Body of pancreas (tissue), 4 donors: ENCODE measurements at regions not wholly inside any gene's neighbourhood (a gene's known extent, or its start where the extent isn't known, plus 50 kb on each side); places are given as distances from the start of the nearest gene placed in this dataset.
"Not testable (repeated sequence)": the region's sequence is repeated elsewhere in the genome, so short reads cannot be mapped to it uniquely, and the experiment has no call there.

Experiments used
- ATAC-seq: fragments of 150-250 bp; one replicate; pipeline ENCODE4 v1.9.1; 2016
- DNase-seq, 4 donors: peaks; one replicate each; pipeline ENCODE4 v3.0.0-alpha.2; 2019
- H3K27ac ChIP-seq, 4 donors: fragments of 200-600 bp; sonication (generic); 1 replicate in 3 of 4; 2 replicates in 1 of 4; pipeline versions ENCODE4 v1.5.1 to v1.6.1; 2016 to 2019; ENCODE audit warnings: mild to moderate bottlenecking in 1 of 4, mixed read lengths in 1 of 4, moderate library complexity in 1 of 4
- H3K27me3 ChIP-seq, 2 donors: fragments of 200-600 bp; sonication (generic); one replicate each; pipeline ENCODE4 v1.6.0; 2016; ENCODE audit warnings: mild to moderate bottlenecking in 1 of 2
- H3K36me3 ChIP-seq, 2 donors: fragments of 200-600 bp; sonication (generic); replicated peaks in 1 of 2; 2 replicates each; pipeline ENCODE4 v1.5.1; 2016; ENCODE audit warnings: low read depth in 2 of 2; ENCODE audit not compliant: insufficient read depth in 1 of 2
- H3K4me1 ChIP-seq: fragments of 200-600 bp; sonication (generic); one replicate; pipeline ENCODE4 v1.6.0; 2016
- H3K4me3 ChIP-seq, 2 donors: fragments of 200-600 bp; sonication (generic); 1 replicate in 1 of 2; 2 replicates in 1 of 2; pipeline ENCODE4 v1.5.1; 2016 to 2019
- H3K9me3 ChIP-seq, 3 donors: fragments of 200-600 bp; sonication (generic); 1 replicate in 2 of 3; 2 replicates in 1 of 3; pipeline ENCODE4 v1.5.1; 2016
- CTCF ChIP-seq, 7 experiments: fragments of 450-650 bp in 4 of 7; fragments of 200-600 bp in 3 of 7; sonication (generic) in 3 of 7; IDR thresholded peaks; one replicate each; pipeline ENCODE4 v1.5.1; 2016 to 2019; ENCODE audit warnings: antibody characterized with exemption in 7 of 7
- POLR2A ChIP-seq, 3 donors: fragments of 450-650 bp; IDR thresholded peaks; one replicate each; pipeline ENCODE4 v1.6.1; 2016; ENCODE audit warnings: antibody characterized with exemption in 3 of 3, mild to moderate bottlenecking in 2 of 3
- WGBS, 2 donors: methylation state at CpG; one replicate each; pipeline ENCODE4 v1.1.5; 2017; 5-methylcytosine and 5-hydroxymethylcytosine counted together
- intact Hi-C: fragments of 100-400 bp; cut with DNase I; formaldehyde crosslinking; loops from one replicate; pipeline ENCODE4 v1.15.1; 2023

DNA sequence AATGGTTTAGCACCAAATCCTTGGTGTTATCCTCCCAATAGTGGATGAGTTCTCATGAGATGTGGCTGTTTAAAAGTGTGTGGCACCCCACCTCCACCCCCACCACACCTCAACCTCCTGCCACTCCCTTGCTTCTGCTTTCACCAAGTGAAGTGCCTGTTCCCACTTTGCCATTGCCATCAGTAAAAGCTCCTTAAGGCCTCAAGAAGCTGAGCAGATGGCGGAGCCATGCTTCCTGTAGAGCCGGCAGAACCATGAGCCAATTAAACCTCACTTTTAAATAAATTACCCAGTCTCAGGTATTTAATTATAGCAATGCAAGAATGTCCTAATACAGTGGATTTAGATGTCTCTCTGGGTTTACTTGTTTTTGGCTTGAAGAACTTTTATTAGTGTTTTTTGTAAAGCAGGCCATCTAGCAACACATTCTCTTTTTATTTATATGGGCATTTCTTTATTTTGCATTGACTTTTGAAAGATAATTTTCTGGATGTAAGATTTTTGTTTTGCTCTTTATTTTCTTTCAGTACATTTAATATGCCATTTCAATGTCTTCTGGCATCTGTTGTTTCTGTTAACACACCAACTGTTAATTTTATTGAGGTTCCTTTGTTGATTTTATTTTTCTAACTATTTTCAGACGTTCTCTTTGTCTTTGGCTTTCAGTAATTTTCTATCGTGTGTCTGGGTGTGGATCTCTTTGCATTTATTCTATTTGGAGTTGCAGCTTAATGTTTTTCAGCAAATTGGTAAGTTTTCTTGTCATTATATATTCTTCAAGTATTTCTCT lies 724.5 kb upstream of the CNTN5 start:
- WGBS, 2 donors = 48 to 61% methylated on average over 4 of the region's 4 CpGs
- no peaks in the 10 kb centered on the region for H3K4me1 ChIP-seq
- intact Hi-C loops = no loop called here
- H3K36me3 ChIP-seq = no peaks in the 10 kb centered on the region
- ATAC-seq (no peak), DNase-seq (no peak)
- no peak overlapping the region for H3K27ac ChIP-seq
- TF ChIP-seq CTCF (IDR thresholded peaks at IDR 0.05) (no peak), POLR2A (IDR thresholded peaks at IDR 0.05) (no peak)
- H3K9me3 ChIP-seq = no peaks in the 10 kb centered on the region
- no peaks in the 10 kb centered on the region for H3K27me3 ChIP-seq
- no peak overlapping the region for H3K4me3 ChIP-seq

DNA sequence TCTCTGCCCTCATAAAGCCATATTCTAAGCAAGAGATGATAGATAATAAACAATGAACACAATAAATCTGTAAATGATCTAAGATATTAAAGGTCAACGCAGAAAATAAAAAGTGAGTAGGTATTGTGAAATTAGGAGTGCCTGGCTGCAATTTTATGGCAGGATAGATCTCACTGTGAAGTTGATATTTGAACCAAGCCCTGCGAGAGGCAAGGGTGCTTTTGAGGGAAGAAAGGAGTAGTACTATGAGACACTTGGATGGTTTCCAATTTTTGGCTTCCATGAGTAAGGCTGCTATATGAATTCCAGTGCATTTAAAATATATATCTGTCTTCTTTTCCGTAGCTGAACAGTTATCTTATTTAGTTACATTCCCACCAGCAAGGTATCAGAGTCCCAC lies 720.0 kb upstream of the CNTN5 start:
- Histone ChIP-seq H3K4me1 (no peaks in the 10 kb centered on the region), H3K4me3 (no peak overlapping the region), H3K27ac (no peak overlapping the region), H3K36me3 (no peaks in the 10 kb centered on the region), H3K9me3 (no peaks in the 10 kb centered on the region), H3K27me3 (no peaks in the 10 kb centered on the region)
- 40 to 53% methylated on average over 3 of the region's 3 CpGs for WGBS, 2 donors
- no peak for ATAC-seq
- TF ChIP-seq POLR2A (IDR thresholded peaks at IDR 0.05) = no peak
- intact Hi-C loops = no loop called here
- DNase-seq = no peak

DNA sequence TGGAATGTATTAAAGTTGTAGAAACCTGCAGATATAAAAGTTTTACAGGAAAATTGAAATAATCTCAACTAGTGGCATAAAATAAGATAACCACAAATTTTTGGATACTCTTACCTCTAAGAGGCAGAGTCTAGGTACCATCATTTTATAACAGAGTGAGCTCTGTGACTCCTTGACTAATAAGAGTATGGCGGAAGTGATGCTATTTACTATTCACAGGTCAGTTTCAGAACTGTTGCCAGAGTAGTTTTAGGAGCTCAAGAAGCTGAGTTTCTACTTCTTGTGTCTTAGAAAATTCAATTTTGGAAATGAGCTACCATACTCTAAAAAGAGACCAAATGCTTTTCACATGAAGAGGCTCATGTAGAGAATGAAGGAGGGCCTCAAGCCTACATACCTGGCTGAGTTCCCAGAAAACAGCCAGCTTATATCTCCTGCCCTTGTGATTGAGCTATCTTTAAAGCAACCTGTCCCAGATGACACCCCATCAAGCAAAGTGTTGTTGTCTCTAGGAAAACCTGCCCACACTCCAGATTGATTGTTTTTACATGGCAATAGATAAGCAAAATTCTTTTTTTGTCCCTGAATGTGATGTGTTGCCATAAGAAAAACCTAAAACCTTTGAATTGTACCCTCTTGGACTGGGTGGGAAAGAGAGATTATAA lies 712.8 kb upstream of the CNTN5 start:
- H3K36me3 ChIP-seq = no peaks in the 10 kb centered on the region
- no peak for TF ChIP-seq POLR2A (IDR thresholded peaks at IDR 0.05)
- no peak for TF ChIP-seq CTCF (IDR thresholded peaks at IDR 0.05)

DNA sequence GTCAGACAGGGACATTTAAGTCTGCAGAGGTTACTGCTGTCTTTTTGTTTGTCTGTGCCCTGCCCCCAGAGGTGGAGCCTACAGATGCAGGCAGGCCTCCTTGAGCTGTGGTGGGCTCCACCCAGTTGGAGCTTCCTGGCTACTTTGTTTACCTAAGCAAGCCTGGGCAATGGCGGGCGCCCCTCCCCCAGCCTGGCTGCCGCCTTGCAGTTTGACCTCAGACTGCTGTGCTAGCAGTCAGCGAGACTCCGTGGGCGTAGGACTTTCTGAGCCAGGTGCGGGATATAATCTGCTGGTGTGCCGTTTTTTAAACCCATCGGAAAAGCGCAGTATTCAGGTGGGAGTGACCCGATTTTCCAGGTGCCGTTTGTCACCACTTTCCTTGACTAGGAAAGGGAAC lies 690.4 kb upstream of the CNTN5 start:
- H3K4me1 ChIP-seq, H3K4me3 ChIP-seq, H3K27me3 ChIP-seq, H3K9me3 ChIP-seq, DNase-seq, H3K27ac ChIP-seq, ATAC-seq, intact Hi-C loops, H3K36me3 ChIP-seq: not testable (repeated sequence)
- 73 to 94% methylated on average over 7 to 10 of the region's 12 CpGs for WGBS, 2 donors

More for the DNA sequence above, 712.8 kb upstream of the CNTN5 start:
- H3K27ac ChIP-seq = no peak overlapping the region
- no peaks in the 10 kb centered on the region for H3K9me3 ChIP-seq
- no peak for DNase-seq
- H3K4me3 ChIP-seq = no peak overlapping the region
- no peaks in the 10 kb centered on the region for H3K27me3 ChIP-seq
- no peaks in the 10 kb centered on the region for H3K4me1 ChIP-seq
- WGBS, 2 donors = 72 to 82% methylated on average over 1 of the region's 1 CpG
- intact Hi-C loops = no loop called here
- ATAC-seq = no peak

DNA sequence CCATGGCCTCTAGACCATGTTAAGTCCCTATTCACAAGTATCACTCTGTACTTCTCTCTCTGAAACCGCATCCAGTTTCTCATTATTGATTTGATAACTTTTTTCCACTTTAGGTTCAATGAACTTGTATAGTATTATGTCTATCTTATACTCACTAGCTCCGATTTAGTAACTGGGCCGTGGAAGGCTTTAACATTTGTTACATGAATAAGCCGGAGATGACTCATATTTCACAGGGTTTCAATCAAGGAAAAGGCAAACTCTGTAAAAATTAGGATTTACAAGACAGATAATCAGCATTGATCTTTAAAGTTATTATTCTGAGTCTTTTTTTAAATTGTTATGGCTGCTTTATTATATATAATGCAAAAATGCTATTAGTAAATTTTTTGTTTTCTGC lies 662.2 kb upstream of the CNTN5 start:
- no peaks in the 10 kb centered on the region for H3K9me3 ChIP-seq
- intact Hi-C loops = no loop called here
- no peak overlapping the region for H3K4me3 ChIP-seq
- WGBS, 2 donors = 60 to 65% methylated on average over 4 of the region's 4 CpGs
- H3K27me3 ChIP-seq = no peaks in the 10 kb centered on the region
- H3K36me3 ChIP-seq = no peaks in the 10 kb centered on the region
- H3K4me1 ChIP-seq = no peaks in the 10 kb centered on the region
- ATAC-seq = no peak
- no peak overlapping the region for H3K27ac ChIP-seq
- TF ChIP-seq CTCF (IDR thresholded peaks at IDR 0.05) (no peak), POLR2A (IDR thresholded peaks at IDR 0.05) (no peak)
- no peak for DNase-seq
